ENCODE measurements at regions not wholly inside any gene's neighbourhood (a gene's known extent, or its start where the extent isn't known, plus 50 kb on each side); places are given as distances from the start of the nearest gene placed in this dataset.

GRCh38 chr5:117095346-117096332 lies 521.0 kb upstream of the SEMA6A start:
- no peak for TF ChIP-seq CTCF (conservative IDR thresholded peaks at IDR 0.05; ENCODE audit: low read depth, low read length)
- no peak for DNase-seq (ENCODE audit: low read depth)
- no peak overlapping the region for H3K4me3 ChIP-seq (ENCODE audit: low read length)

GRCh38 chr5:117094114-117094815 lies 519.6 kb upstream of the SEMA6A start:
- no peak for TF ChIP-seq CTCF (conservative IDR thresholded peaks at IDR 0.05; ENCODE audit: low read depth, low read length)
- DNase-seq (ENCODE audit: low read depth), result no peak
- no peak overlapping the region for H3K4me3 ChIP-seq (ENCODE audit: low read length)

- no peak for TF ChIP-seq CTCF (conservative IDR thresholded peaks at IDR 0.05; ENCODE audit: low read depth, low read length)
- no peak for DNase-seq (ENCODE audit: low read depth)
Measured at GRCh38 chr5:117093653-117094052, 519.0 kb upstream of the SEMA6A start.

GRCh38 chr5:117089001-117089400 lies 514.4 kb upstream of the SEMA6A start:
- DNase-seq (ENCODE audit: low read depth), result no peak
- no peak for TF ChIP-seq CTCF (conservative IDR thresholded peaks at IDR 0.05; ENCODE audit: low read depth, low read length)

More at GRCh38 chr5:117093653-117094052, 519.0 kb upstream of the SEMA6A start:
- no peak overlapping the region for H3K4me3 ChIP-seq (ENCODE audit: low read length)

GRCh38 chr5:117088176-117088575 lies 513.6 kb upstream of the SEMA6A start:
- no peak for DNase-seq (ENCODE audit: low read depth)
- no peak for TF ChIP-seq CTCF (conservative IDR thresholded peaks at IDR 0.05; ENCODE audit: low read depth, low read length)
- no peak overlapping the region for H3K4me3 ChIP-seq (ENCODE audit: low read length)

More at GRCh38 chr5:117089001-117089400, 514.4 kb upstream of the SEMA6A start:
- H3K4me3 ChIP-seq (ENCODE audit: low read length), result no peak overlapping the region

GRCh38 chr5:117084067-117084466 lies 509.4 kb upstream of the SEMA6A start:
- TF ChIP-seq CTCF (conservative IDR thresholded peaks at IDR 0.05; ENCODE audit: low read depth, low read length), result no peak
- no peak for DNase-seq (ENCODE audit: low read depth)
- H3K4me3 ChIP-seq (ENCODE audit: low read length), result no peak overlapping the region
